GM12892 (cell line): ENCODE measurements at regions not wholly inside any gene's neighbourhood (a gene's known extent, or its start where the extent isn't known, plus 50 kb on each side); places are given as distances from the start of the nearest gene placed in this dataset.

Experiments
- POLR2A ChIP-seq: IDR thresholded peaks from 2 replicates; pipeline ENCODE4 v1.6.1; 2011; ENCODE audit warnings: low read depth, low read length, control low read depth
- POLR2AphosphoS5 ChIP-seq: IDR thresholded peaks from 2 replicates; pipeline ENCODE4 v1.6.1; 2011; ENCODE audit warnings: low read depth, low read length, control low read depth
- TAF1 ChIP-seq: IDR thresholded peaks from 2 replicates; pipeline ENCODE4 v1.6.1; 2011; ENCODE audit warnings: low read depth, mild to moderate bottlenecking, control low read depth, low read length, borderline replicate concordance

GRCh38 chr2:219965287-219966194, 338.1 kb downstream of the SLC4A3 start:
- no peak for TF ChIP-seq POLR2AphosphoS5
- no peak for TF ChIP-seq POLR2A
- no peak for TF ChIP-seq TAF1
